Neutrophil (primary cell): ENCODE measurements at regions not wholly inside any gene's neighbourhood (a gene's known extent, or its start where the extent isn't known, plus 50 kb on each side); places are given as distances from the start of the nearest gene placed in this dataset.

Experiments
- H3K27ac ChIP-seq: fragments of 200-600 bp; sonication (generic); 2 replicates; pipeline ENCODE4 v1.5.1; 2016; ENCODE audit warnings: mild to moderate bottlenecking, moderate library complexity
- H3K27me3 ChIP-seq: fragments of 200-600 bp; sonication (generic); 2 replicates; pipeline ENCODE4 v1.6.0; 2016; ENCODE audit warnings: mild to moderate bottlenecking
- H3K36me3 ChIP-seq: fragments of 200-600 bp; sonication (generic); 2 replicates; pipeline ENCODE4 v1.5.1; 2017
- H3K4me1 ChIP-seq, 2 experiments: fragments of 200-600 bp in 1 of 2; sonication (generic) in 1 of 2; 1 replicate in 1 of 2; 2 replicates in 1 of 2; pipeline versions ENCODE4 v1.5.1 to v1.6.1; 2013 to 2016; ENCODE audit warnings: low read depth in 1 of 2, low read length in 1 of 2, mild to moderate bottlenecking in 1 of 2, moderate library complexity in 1 of 2; ENCODE audit not compliant: control insufficient read depth in 1 of 2, insufficient read depth in 1 of 2
- H3K4me3 ChIP-seq, 2 experiments: fragments of 200-600 bp in 1 of 2; sonication (generic) in 1 of 2; 1 replicate in 1 of 2; 2 replicates in 1 of 2; pipeline ENCODE4 v1.5.1; 2013 to 2016; ENCODE audit warnings: low read depth in 1 of 2, low read length in 1 of 2, mild to moderate bottlenecking in 1 of 2, moderate library complexity in 1 of 2
- H3K9me3 ChIP-seq: fragments of 200-600 bp; sonication (generic); 2 replicates; pipeline ENCODE4 v1.5.1; 2016
- TF ChIP-seq, protein P1 (sequence below): fragments of 200-600 bp; sonication (generic); IDR thresholded peaks from 2 replicates; pipeline ENCODE4 v1.5.1; 2016; ENCODE audit warnings: antibody characterized with exemption

DNA sequence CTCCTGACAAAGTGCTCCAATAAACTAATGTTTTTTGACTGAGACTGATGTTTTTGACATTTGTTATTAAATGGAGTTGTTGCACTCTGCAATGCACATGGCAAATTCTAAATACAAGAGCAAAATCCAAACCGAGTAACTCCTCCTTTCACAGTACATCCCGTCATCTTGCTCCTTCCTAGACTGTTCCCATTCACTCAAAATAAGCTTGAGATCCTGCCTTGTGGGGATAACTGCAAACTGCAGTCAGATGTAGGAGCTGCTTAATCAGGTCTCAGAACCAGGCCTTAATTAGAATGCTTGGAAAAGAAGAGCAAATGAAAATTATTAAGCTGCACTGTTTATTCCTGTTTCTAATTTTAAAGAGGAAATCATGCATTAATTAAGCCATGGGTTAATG lies 134.8 kb upstream of the SPRY2 start:
- Histone ChIP-seq H3K27me3 (no peaks in the 10 kb centered on the region), H3K9me3 (no peaks in the 10 kb centered on the region), H3K4me1 (peaks cover 0 to 4% of the 10 kb centered on the region in 2 experiments), H3K27ac (no peak overlapping the region), H3K4me3 (no peak overlapping the region), H3K36me3 (no peaks in the 10 kb centered on the region)
- TF ChIP-seq, protein P1, sequence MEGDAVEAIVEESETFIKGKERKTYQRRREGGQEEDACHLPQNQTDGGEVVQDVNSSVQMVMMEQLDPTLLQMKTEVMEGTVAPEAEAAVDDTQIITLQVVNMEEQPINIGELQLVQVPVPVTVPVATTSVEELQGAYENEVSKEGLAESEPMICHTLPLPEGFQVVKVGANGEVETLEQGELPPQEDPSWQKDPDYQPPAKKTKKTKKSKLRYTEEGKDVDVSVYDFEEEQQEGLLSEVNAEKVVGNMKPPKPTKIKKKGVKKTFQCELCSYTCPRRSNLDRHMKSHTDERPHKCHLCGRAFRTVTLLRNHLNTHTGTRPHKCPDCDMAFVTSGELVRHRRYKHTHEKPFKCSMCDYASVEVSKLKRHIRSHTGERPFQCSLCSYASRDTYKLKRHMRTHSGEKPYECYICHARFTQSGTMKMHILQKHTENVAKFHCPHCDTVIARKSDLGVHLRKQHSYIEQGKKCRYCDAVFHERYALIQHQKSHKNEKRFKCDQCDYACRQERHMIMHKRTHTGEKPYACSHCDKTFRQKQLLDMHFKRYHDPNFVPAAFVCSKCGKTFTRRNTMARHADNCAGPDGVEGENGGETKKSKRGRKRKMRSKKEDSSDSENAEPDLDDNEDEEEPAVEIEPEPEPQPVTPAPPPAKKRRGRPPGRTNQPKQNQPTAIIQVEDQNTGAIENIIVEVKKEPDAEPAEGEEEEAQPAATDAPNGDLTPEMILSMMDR: no peak

DNA sequence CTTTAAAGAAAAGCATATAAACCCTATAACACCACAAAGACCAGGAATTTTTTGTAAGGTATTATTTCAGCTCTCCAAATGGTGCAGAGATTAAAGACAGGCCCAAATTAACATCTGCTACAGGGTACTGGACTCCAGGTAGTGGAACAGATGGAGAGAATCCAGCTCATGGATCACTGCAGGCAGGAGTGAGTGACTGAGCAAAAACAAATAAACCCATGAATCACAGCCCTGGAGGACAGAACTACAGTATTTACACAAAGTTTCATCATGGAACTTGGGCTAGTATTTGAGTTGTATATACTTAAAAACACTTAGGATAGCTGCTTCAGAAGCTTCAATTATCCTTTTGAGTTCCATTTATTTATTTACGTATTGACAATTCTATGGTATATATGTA lies 132.8 kb upstream of the SPRY2 start:
- peaks cover 17 to 24% of the 10 kb centered on the region in 2 experiments for H3K4me1 ChIP-seq
- H3K27ac ChIP-seq: no peak overlapping the region

DNA sequence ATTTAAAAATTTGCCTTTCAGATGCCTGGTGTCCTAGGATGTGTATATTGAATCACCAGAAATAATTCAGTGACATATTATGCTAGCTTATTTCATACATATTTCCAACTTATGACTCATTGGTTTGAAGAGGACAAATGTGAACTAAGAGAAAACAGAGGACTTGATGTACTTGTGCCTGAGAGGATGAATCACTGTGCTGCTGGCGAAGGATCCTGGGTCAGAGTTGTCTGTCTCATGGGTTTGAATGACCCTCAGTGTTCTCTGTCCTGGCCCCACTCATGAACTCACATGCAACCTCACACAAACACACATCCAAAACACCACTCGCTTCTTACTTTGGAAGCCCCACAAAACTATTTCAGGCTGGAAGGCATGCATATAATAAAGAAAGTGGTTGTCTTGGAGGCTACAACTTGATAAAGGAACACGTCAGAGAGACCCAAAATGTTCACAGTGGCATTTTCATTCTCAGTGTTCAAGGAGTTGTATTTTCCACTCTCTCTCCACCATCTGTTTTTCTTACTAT lies 129.0 kb upstream of the SPRY2 start:
- no peaks in the 10 kb centered on the region for H3K9me3 ChIP-seq
- no peak overlapping the region for H3K4me3 ChIP-seq
- H3K27ac ChIP-seq: no peak overlapping the region
- H3K36me3 ChIP-seq: no peaks in the 10 kb centered on the region
- TF ChIP-seq, protein P1: no peak
- H3K4me1 ChIP-seq: peaks cover 22 to 27% of the 10 kb centered on the region in 2 experiments
- no peaks in the 10 kb centered on the region for H3K27me3 ChIP-seq

More for the DNA sequence above, 132.8 kb upstream of the SPRY2 start:
- Histone ChIP-seq H3K27me3 (no peaks in the 10 kb centered on the region), H3K9me3 (no peaks in the 10 kb centered on the region), H3K36me3 (no peaks in the 10 kb centered on the region), H3K4me3 (no peak overlapping the region)
- TF ChIP-seq, protein P1: no peak

DNA sequence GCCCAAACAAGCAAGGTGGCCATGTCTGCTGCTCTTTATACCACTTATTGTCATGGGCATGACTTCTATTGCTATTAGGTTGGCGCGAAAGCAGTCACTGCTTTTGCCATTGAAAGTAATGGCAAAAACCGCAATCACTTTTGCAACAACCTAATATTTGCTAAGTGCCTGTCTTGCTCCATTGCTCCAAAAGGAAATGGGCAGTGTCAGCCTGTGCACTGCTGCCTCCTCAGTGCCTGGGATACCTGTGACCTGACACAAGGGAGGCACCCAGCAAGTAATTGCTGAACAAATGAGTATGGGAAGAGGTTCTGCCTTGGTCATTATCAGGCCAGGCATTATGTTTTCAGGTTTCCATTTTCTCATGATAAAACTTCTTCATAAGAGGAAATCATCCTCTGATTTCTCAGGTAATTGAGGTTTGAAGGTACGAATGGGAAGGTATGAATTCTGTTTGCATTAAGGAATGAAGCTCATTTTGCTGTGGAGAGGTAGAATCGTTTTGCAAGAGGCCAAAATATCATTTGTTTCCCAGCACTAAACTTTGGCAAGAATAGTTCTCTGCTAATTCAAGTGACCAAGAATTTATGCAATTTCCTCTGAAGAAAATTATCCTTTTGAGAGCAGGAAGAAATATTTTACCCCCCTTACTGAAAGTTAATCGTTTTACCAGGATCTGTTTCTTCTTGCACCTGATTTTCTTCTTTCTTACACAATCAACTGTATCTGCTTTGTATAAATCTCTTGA lies 128.4 kb upstream of the SPRY2 start:
- Histone ChIP-seq H3K27ac (peak overlapping the region; percentile 19), H3K27me3 (no peaks in the 10 kb centered on the region)
- TF ChIP-seq, protein P1: no peak

DNA sequence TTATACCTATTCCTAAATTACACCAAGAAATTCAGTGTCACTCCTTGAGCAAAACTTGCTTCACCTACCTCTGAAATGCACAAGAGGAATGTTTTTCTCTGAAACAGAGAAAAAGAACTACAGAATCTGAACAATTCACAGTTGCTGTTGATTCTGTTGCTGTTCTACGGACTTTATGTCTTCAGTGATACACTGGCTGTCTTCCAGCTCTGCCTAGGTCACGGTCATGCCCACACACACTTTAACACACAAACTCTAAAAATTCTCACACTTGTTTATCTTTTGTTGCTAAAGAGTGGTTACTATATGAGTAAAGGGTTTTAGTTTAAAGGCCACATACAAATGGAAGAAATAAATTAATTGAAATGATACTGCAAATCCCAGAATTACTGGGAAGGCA lies 124.4 kb upstream of the SPRY2 start:
- H3K27me3 ChIP-seq: no peaks in the 10 kb centered on the region
- H3K36me3 ChIP-seq: no peaks in the 10 kb centered on the region
- no peaks in the 10 kb centered on the region for H3K9me3 ChIP-seq
- TF ChIP-seq, protein P1: no peak
- peaks cover 33 to 37% of the 10 kb centered on the region in 2 experiments for H3K4me1 ChIP-seq
- no peak overlapping the region for H3K4me3 ChIP-seq
- H3K27ac ChIP-seq: no peak overlapping the region

More for the DNA sequence above, 128.4 kb upstream of the SPRY2 start:
- Histone ChIP-seq H3K4me1 (peaks cover 22 to 27% of the 10 kb centered on the region in 2 experiments), H3K4me3 (no peak overlapping the region), H3K9me3 (no peaks in the 10 kb centered on the region), H3K36me3 (no peaks in the 10 kb centered on the region)
